ENCODE measurements at regions not wholly inside any gene's neighbourhood (a gene's known extent, or its start where the extent isn't known, plus 50 kb on each side); places are given as distances from the start of the nearest gene placed in this dataset.

DNA sequence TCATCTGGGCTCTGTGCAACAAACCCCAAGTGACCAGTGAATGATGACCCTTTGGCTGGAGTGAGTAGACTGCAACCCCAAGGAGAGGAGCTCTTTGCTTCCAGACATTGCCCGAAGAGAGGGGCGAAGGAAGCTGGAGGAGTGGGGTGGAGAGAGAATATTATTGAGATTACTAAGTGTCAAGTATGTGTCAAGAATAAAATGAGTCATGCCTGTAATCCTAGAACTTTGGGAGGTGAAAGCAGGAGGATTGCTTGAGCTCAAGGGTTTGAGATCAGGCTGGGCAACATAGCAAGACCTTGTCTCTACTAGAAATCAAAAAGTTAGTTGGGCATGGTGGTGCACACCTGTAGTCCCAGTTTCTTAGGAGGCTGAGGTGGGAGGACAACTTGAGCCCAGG lies 142.0 kb upstream of the CCL2 start:
- no peak for DNase-seq

DNA sequence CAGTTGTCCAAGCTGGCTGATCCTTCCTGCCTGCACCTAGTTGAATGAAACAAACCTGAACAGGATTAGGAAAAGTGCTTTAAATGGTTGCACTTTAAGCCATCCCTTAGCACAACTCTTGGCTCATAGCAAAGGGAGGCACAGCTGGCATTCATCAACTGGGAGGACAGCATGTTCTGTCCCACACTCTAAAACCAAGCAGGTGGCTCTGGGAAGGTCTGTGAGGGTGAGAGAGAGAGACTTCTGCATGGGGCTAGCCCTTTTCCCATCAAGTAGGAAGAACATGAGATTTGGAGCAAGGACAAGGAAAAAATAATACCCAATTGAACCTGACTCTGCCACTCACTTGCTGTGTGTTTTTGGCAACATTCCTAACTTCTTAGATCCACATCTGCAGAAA lies 140.9 kb upstream of the CCL2 start:
- no peak for DNase-seq

DNA sequence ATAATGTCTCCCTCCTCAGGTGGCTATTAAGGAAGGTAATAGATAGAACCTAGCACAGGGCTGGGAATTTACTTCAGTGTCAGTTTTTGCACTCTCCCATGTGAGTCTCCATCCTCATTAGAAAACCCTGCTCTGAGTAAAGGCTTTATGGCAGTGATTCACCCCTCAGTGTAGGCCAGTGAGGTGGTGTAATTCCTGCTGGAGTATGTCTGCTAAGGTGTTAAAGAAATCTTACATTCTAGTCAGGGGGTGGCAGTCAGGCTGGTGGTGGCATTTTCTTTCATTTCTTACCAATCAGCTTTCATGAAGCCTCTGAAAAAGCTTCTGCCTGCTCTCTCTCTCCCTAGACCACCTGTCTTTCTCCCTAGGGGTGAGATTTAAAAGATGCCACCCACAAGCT lies 138.8 kb upstream of the CCL2 start:
- no peak for DNase-seq

DNA sequence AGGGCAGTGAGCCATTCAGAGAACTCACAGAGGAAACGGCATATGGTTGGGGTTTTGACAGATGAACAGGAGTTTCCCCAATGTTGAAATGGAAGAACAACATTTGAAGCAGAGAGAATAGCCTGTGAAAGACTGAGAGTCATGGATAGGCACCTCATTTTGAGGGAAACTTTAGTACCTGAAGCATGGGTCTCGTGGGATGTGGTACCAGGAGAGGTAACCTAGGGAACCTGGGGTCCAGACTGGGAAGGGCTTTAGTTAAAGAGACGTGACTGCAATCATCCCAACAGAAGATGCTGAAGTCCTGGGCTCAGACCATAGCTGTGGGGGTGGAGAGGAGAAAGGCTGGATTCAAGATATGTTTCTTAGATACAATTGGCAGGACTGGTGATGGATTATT lies 137.8 kb upstream of the CCL2 start:
- DNase-seq: no peak

DNA sequence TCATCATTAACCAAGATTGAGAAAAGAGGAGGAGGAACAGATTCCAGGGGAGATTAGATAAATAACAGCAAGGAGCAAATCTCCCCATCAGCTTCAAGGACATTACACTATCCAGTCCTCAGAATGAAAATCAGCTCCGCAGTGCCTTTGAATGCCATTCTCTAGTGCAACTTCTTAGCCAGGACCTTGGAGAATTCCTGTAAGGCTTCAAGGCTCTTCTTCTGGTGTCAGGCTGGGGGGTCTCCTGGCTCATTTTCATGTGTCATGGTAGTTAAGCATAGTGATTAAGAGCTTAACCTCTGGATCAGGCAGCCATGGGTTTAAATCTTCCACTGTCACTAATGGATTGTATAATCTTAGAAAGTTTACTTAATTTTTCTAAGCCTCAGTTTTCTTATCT lies 137.3 kb upstream of the CCL2 start:
- DNase-seq: no peak

DNA sequence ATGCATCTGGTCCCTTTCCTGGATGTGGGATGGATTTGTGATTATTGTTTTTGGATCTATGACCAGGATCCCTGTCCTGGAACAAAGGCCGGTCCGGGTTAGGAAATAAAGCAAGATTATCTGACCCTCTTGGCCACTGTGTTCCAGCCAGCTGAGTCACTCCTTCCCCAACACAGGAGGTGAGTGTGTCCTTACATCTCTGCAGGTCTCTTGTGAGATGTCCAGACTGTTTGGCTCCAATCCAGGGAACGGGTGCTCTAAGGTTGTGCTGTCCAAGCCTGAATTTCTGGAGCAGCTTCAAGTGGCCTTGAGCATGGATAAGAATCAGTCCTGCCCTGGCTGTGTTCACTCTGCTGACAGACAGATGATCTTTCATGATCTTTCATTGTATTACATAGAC lies 136.5 kb upstream of the CCL2 start:
- no peak for DNase-seq

DNA sequence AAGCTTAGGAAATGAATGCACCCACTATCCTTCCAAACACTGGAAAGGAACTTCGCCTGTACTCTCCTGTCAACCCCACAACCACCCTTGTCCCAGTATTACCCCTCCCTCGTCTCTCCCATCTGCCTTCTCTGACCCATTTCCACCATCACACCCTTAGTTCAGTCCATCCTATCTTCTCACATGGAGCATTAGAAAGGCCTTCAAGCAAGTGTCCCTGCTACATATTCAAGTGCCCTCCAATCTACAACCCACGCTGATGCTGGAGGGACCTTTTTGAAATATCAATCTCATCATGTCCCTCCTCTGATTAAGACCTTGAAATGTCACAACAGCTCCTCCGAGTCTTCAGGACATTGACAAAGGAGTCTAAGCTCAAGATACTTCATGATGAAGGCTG lies 133.8 kb upstream of the CCL2 start:
- DNase-seq: no peak

DNA sequence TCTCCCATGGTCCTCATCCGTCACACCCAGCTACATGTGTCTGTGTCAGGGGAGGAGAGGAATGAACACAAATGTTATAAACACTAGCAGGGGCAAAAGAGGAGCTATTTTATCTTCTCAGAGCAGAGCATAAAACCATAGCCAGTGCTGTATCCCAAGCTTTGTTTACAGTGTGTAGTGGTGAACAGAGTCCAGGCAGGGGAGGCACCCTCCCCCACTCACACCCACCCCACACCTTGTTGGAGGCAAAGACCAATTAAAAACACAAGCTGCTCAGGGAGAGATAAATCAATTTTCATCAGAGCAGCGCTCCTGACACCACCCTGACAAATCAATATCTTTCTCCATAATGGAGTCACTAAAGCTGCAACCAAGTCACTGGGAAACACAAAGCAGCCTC lies 132.6 kb upstream of the CCL2 start:
- no peak for DNase-seq

DNA sequence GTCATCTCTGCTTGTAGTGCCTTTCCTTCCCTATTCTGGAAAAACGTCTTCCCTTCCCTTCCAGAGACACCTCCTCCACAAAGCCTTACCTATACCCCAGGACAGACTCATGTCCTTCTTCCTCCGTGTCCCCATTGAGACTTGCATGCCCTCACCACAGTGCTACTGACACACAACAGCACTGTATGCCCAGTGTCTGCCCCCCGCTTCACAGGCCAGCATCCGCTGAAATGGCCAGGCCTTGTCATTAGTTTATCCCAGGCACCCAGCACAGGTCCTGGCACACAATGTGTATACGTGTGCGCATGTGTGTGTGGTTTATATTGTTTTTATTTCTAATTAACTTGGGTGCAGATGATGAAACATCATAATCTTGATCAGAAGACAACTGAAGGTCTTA lies 130.1 kb upstream of the CCL2 start:
- DNase-seq: no peak

DNA sequence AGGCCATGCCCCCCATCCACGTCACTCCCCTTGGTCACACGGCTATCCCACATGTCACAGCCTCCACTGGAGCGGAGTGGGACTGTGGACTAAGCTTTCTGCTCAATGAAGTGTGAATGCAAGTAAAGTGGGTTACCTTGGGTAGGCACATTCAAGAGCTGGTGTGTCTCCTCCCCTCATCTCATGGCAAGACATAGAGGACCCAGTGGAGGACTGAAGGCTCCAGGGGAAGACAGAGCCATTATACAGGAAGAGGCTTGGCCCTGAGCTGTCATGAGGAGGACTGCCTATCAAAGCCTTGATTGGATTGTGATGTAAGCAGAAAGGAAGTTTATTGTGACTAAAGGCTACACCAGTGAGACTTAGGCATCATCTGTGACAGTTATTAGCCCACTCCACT lies 129.2 kb upstream of the CCL2 start:
- no peak for DNase-seq

DNA sequence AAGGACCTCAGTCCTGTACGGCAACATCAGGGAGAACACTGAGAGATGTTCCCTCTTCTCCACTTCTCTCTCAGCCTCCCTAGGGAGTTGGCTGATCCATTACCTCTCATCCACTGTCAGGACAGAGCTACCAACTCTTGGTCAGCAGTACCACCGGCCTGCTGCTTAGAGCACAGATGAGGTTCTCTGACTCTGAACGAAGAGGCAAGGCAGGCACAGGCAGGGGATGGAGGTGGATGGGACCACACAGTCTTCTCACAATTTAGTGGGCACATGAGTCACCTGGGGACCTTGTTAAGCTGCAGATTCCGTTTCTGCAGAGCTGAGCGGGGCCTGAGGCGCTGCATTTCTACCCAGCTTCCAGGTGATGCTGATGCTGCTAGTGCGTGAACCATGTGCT lies 128.6 kb upstream of the CCL2 start:
- DNase-seq: no peak

DNA sequence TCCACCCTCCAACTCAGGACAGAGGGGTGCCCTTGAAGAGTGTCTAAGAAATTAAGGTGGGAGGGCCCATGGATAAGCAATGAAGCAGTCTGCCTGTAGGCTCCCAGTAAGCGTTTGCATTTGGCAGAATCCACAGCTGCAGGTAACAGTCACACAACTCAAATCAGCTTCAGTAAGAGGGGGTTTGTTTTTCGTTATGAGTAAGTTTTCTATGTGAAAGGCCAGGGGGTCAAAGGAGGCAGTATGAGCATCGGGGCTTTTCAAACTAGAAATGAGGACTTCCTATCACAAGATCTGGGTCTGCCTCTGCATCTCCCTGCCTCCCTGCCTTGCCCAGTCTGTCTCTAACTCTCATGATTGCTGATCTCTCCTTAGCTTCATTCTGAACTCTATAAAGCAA lies 128.1 kb upstream of the CCL2 start:
- no peak for DNase-seq

DNA sequence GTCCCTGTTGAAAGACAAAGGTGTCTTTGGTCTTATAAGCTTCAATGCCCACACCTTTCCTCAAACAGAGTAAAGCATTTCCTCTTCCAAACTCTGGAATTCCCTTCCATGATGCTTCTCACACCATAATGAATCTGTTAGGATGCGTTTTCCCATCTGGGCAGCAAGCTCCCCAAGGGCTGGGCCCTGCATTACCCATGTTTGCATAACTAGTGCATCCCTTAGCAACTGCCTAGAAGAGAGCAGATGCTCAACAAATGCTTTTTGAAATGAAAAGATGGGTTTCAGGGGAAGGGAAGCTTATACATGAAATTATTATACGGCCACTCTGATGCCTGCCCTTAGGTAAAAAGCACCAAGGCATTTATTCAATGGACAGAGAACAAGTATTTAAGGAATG lies 124.5 kb upstream of the CCL2 start:
- DNase-seq: no peak

DNA sequence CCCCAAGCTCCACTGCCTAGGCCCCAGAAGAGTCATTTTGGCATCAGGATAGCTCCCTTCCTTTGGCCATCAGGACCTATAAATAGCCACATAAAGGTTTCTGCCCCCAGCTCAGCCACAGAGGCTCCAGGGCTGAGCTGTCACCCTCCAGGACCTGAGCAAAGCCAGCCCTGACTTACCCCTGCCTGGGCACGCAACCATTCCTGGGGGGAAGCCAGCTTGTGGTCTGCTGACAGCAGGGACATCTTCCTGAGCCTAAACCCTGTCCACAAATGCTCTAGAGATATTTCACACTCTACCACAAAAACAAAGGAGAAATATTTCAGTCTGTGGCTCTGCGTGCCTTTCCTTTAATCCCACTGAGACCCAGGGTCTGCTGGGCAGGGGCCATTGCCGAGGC lies 123.7 kb upstream of the CCL2 start:
- DNase-seq: no peak

DNA sequence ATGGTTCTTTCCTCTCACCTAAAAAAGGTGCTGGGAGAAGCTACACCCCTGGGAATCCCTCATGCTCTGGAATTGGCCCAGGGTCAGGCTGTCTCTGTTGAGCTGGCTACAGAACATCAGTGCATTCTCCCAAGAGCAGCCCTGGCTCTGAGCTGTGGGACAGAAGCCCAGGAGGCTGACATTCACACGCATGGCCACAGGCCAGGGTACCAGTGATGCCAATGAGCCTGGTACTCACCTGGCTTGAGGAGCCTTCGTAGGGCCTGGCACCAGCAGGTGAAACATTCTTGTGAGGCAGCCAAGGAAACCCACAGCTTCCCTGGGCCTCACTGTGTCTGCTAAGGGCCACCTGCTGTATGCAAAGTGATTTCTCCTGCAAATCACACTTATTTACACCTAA lies 121.7 kb upstream of the CCL2 start:
- DNase-seq: no peak

DNA sequence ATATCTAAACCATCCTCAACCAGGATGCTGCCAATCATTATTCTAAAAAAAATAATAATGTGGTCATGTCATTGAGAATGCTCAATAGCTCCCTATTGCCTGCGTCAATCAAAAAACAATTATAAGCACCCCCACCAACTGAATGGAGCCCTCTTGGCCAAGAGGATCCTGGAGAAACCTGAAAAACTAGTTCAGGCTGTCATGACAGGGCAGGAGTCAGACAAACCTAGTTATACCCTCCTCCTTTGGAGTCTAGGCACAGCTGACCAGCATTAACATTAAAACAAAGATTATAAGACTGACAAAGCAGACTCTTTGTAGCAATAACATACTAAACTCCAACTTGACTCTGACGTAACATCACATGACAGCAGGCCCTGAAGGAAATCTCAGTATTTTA lies 119.2 kb upstream of the CCL2 start:
- DNase-seq: no peak

DNA sequence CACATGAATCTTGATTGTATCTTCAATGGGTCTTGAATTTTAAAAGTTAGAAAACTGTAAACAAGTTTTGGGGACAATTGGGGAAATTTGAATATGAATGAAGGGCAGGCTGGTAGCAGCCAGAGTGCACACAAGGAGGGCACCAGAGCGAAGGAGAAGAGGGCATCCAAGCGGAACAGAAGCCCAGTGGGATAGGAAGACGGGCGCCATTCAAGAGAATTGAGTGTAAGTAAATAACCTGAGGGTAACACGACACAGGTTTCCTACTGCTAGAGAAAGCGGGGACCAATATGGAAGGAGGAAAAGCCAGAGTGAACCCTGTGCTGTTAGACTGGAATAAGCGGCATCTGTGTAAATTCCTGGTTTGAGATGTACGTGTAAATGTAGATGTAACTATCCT lies 115.1 kb upstream of the CCL2 start:
- DNase-seq: no peak

DNA sequence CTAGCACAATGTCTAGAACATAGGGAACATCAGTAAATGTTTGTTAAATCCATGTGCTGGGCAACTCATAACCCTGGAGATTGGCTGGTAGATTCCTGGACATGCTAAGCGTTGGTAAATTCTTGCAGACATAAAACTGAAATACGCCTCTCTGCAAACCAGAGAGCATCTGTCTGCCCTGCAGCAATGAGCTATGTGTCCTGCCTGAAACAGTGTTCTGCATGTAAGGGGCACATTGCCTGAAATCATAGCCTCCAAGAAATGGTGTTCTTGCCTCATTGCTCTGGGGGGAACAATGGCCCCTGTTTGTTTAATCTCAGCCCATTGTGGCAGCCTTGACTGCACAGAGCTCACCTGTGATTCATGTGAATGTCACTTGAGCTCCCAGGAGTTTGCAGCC lies 113.5 kb upstream of the CCL2 start:
- DNase-seq: no peak

DNA sequence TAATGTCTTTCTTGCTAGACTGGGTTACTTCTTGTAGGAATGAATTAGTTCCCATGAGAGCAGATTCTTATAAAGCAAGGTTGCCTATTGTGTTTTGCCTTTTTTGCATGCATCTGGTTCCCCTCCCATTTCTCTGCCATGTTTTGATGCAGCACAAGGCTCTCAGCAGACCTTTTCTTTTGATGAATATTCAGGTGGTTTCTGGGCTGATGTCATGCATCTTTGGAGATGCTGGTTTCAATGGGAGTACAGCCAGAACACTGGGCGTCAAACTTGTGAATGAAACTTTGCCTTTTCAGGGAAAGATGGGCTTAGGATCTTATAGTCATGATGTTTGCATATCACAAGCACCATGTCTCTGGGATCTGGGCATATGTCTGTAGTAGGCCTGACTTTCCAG lies 111.7 kb upstream of the CCL2 start:
- no peak for DNase-seq

DNA sequence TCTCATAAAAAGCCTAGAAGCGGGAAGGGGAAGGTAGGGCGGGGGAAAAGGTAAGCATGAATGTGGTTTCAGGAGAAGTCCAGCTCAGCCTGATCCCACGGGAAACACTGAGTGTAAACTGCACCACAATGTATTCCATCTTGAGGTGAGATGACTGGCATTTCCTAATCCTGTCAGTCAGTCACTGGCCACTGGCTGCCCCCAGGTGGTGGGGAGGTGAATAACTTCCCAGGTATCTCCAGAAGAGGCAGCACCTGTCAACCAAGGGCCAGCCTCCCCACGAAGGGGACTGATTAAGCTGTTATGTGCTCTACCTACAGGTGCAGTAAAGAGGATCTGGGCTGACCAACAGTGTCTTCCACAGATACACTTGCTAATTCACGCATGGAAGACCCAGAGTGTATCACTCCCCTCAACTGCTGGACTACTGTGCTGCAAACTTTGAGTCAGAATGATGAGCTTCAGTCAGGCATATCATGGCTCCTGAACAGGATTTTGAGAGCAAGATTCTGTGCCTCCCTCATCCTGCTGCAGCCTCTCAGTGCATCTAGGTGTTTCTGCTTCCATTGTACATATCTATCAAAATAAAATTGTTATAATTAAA lies 108.5 kb upstream of the CCL2 start:
- peak; percentile 79 for DNase-seq

DNA sequence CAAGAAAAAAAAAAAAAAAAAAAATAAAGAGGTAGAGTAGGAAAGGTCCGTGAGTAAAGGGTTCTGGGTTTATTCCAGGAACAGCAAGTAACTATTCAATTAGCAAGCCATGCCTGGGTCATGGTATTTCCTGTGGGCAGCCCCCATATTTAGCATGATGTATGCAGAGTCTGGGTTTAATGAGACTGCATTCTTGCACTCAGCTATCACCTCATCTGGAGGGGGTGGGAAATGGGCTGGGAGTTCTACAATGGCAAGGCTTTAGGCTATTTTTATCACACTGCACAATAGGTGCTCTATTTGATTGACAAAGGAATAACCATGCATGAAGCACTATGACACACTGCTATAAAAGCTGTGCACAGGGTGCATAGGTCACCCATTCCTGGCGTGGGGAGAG lies 104.0 kb upstream of the CCL2 start:
- no peak for DNase-seq

DNA sequence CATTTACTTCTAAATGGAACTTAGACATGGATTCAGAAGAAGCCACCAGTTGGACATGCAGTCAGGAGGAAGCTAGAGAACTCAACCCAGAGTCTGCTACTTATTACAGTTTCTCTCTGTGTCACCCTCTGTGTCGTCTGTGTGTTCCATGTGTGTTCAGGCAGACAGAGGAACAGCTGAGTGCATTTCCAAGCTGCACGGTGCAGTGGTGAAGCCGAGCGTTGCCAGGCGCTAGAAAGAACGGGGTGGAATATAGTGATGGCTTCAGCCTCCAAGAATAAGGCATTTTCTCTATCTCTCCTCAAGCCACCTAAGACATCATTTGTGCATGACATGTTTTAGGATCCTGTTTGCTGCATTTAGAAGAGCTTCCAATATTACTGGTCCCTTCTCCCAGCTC lies 101.1 kb upstream of the CCL2 start:
- no peak for DNase-seq

DNA sequence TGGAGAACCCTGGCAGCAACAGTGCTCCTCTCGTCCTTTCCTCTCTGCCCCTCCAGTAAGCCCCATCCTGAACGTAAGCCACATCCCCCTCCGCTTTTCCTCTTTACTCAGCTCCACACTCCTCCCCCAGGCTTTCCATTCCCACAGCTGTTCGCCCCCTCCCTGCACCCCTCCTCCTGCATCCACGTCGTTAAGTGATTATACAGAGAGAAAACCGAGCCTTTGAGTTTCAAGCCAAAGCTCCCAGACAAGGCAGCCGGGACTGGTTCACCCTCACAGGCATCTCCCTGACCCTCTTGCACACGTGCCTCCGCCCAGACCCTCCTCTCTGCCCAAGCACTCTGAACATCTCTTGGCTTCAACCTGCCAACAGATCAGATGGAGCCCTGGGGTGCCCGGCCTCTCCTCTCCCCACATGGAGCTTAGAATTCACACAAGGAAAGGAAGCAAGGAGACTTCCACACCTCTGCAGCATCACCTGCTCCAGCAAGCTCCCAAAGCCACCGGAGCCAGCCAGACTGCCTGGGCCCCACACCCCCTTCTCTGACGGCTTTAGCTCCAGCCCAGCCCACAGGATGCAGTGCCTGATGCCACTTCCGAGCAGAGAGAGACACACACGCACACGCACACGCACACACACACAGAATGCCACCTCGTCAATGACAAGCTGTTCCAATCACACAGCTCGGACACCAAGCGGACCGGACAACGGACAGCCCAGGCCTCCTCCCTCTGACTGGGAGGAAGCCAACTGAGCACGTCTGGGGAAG lies 99.9 kb upstream of the CCL2 start:
- DNase-seq: no peak

DNA sequence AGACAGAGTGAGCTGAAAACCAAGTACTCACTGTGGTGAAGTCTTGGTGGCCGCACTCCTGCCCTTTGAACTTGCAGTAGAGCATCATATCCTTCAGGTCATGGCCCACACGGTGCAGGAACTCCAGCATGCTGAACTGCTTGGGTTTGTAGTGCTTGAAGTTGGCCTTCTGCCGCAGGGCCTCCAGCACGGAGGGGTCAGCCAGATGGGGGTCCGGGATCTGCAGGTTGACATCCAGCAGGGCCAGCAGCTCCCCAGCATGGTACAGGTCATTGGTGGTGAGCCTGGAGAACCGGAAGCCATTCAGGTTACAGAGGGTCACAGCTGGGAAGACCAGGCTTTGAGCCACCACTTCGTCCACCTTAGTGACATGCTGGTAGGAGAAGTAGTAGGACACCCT lies 99.1 kb upstream of the CCL2 start:
- no peak for DNase-seq

DNA sequence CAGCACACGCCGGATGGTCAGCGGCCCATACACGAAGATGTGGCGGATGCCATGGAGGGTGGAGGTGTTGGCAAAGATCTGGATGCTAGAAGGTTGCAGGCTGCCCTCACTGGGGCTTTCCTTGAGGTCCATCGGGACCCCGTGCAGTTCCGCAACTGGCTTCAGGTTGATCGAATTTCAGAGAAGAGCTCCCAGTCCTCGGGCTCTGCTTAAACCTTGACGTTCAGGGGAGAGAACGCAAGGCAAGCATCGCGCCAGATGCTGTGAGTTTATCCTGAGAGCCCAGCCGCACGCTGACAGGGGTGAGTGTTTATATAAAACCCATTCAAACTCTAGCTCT lies 98.7 kb upstream of the CCL2 start:
- DNase-seq: no peak

Data from activated effector memory CD4-positive, alpha-beta T cell treated with anti-CD3 and anti-CD28 coated beads, Interleukin-2, amount 50 U/mL, for 16 hours (primary cell).